SH-SY5Y (cell line): ENCODE measurements at regions not wholly inside any gene's neighbourhood (a gene's known extent, or its start where the extent isn't known, plus 50 kb on each side); places are given as distances from the start of the nearest gene placed in this dataset.

Source experiments
- GATA2 ChIP-seq: IDR thresholded peaks from 2 replicates; pipeline ENCODE4 v1.6.1; 2011; ENCODE audit warnings: mild to moderate bottlenecking, low read depth, low read length
- GATA3 ChIP-seq: IDR thresholded peaks from 2 replicates; pipeline ENCODE4 v1.6.1; 2011; ENCODE audit warnings: low read depth, mild to moderate bottlenecking, low read length, moderate library complexity

DNA sequence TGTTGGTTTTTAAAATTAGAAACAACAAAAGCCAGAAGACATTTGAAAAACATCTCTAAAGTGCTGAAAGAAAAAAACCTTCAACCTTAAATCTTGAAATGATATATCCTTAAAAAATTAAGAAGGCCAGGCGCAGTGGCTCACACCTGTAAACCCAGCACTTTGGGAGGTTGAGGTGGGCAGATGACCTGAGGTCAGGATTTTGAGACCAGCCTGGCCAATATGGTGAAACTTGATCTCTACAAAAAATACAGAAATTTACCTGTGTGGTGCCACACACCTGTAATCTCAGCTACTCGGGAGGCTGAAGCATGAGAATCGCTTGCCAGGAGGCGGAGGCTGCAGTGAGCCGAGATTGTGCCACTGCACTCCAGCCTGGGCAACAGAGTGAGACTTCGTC is 87.7 kb upstream of the SIX2 start:
- TF ChIP-seq GATA2 (no peak), GATA3 (no peak)
